MG63 (cell line): ENCODE measurements at regions not wholly inside any gene's neighbourhood (a gene's known extent, or its start where the extent isn't known, plus 50 kb on each side); places are given as distances from the start of the nearest gene placed in this dataset.
A peak's percentile ranks its signal among the peaks of the same experiment; 100 is the strongest.

Experiments
- DNase-seq: peaks from one replicate; pipeline ENCODE4 v3.0.0-alpha.2; 2020
- H3K27me3 ChIP-seq: fragments of 250-450 bp; sonication (Bioruptor Pico); 2 replicates; pipeline ENCODE4 v1.5.1; 2020; ENCODE audit warnings: mild to moderate bottlenecking, moderate library complexity
- H3K36me3 ChIP-seq: fragments of 250-450 bp; sonication (Bioruptor Pico); 2 replicates; pipeline ENCODE4 v1.5.1; 2020; ENCODE audit warnings: mild to moderate bottlenecking, moderate library complexity
- H3K4me3 ChIP-seq: fragments of 250-450 bp; sonication (Bioruptor Pico); 2 replicates; pipeline ENCODE4 v1.5.1; 2020; ENCODE audit warnings: mild to moderate bottlenecking, moderate library complexity
- H3K9me3 ChIP-seq: fragments of 250-450 bp; sonication (Bioruptor Pico); 2 replicates; pipeline ENCODE4 v1.5.1; 2020; ENCODE audit warnings: mild to moderate bottlenecking, moderate library complexity

DNA sequence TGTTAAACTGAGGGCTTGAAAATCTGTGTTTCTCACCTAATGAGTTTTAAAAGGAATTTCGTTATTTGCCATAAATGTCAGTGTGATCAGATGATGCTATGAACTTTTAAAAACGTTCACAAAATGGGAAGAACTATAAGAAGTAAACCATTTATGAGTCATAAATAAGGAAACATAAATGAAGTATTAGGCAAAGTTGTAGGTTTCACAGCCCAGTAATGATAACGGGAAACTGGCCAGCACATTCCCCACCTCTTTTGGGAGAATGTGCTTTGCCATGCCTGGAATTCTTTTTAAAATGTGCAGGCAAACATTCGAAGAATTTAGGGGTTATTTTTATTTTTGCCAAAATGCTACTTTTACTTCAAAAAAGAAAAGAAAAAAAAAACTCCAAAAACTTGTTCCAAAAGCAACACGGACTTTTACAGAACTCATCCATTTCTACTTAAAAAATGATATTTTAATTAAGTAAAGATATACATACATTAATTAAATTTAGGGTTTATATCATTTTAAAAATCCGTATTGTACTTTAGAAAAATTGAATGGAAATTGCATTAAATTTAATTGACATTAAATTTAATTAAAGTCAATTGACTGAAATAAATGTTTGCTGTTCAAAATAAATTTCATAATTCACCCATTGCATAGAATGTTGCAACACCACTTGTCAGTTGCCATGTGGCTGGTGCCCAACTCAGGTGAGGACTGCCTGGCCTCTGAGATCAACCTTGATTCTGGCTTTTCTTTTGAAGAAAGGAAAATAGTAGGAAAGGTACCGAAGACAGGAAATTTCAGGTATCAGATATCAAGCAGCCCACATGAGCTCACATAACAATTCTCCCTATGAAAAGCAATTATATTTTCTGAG, 1198.5 kb downstream of the EFNB2 start:
- no peaks in the 10 kb centered on the region for H3K36me3 ChIP-seq
- DNase-seq: peak; percentile 25
- H3K27me3 ChIP-seq: no peaks in the 10 kb centered on the region
- no peak overlapping the region for H3K4me3 ChIP-seq
- no peaks in the 10 kb centered on the region for H3K9me3 ChIP-seq

DNA sequence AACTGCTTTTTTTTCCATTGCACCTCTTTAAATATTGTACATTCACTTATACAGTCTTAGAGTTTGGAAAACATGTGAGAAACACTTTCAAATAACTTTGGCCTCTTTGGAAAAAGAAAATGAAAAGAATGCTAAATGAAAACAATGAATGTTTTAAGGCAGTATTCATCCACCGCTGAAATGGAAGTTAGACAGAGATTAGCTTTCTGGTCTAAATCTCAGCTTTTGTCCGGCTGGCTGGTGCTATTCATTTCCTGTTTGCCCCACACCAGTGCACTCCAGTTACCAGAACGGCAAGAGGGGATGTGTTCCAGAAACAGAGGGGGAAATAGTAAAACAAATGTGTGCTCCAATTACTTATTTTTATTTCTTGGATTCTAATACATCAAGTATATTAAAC, 1201.3 kb downstream of the EFNB2 start:
- H3K27me3 ChIP-seq: no peaks in the 10 kb centered on the region
- H3K9me3 ChIP-seq: no peaks in the 10 kb centered on the region
- no peak overlapping the region for H3K4me3 ChIP-seq
- no peaks in the 10 kb centered on the region for H3K36me3 ChIP-seq
- DNase-seq: peak; percentile 22

DNA sequence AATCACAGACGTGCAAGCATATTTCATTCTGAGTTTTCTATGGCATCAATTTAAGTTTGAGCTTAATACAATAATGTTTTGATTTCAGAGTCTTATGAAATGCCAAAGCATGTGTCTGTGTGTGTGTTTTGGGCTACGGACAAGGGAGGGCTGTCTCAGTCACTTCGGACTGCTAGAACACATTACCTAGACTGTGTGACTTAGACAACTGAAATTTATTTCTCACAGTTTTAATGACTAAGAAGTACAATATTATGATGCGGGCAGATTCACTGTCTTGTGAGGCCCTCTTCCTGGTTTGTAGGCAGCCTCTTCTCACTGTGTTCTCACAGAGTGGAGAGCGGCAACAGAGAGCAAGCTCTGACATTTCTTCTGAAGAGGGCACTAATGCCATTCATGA, 1202.0 kb downstream of the EFNB2 start:
- no peak for DNase-seq
- Histone ChIP-seq H3K36me3 (no peaks in the 10 kb centered on the region), H3K27me3 (no peaks in the 10 kb centered on the region), H3K4me3 (no peak overlapping the region), H3K9me3 (no peaks in the 10 kb centered on the region)

DNA sequence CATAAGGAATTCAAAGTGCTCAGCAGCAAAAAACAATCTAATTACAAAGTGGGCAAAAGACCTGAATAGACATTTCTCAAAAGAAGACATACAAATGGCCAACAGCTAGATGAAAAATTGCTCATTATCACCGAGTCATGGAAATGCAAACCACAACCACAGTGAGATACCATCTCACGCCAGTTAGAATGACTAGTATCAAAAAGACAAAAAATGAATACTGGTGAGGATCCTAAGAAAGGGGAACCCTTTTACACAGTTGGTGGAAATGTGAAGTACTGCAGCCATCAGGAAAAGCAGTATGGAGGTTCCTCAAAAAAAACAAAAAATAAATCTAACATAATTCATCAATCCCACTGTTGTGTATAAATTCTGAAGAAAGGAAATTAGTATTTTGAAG, 1206.1 kb downstream of the EFNB2 start:
- H3K9me3 ChIP-seq: no peaks in the 10 kb centered on the region
- DNase-seq: no peak
- H3K27me3 ChIP-seq: no peaks in the 10 kb centered on the region
- H3K36me3 ChIP-seq: no peaks in the 10 kb centered on the region
- no peak overlapping the region for H3K4me3 ChIP-seq

DNA sequence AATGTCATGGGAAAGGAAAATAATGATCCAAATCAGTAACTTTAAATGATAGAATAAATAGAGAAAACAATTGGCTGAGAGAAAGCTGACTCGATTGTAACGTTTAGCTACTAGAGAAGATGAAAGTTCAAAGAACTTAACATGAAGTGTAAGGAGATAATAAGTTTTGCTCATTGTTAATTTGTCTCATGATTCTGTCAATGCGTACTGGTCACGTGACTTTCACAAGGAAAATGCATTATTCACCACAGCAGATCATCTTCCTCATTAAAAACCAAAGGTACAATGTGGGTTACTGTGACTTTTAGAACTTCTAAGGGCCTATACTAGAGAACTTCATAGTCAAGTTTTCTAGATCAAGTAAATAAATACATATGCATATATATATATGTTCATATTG, 1207.2 kb downstream of the EFNB2 start:
- Histone ChIP-seq H3K9me3 (no peaks in the 10 kb centered on the region), H3K36me3 (no peaks in the 10 kb centered on the region), H3K27me3 (no peaks in the 10 kb centered on the region), H3K4me3 (no peak overlapping the region)
- no peak for DNase-seq

DNA sequence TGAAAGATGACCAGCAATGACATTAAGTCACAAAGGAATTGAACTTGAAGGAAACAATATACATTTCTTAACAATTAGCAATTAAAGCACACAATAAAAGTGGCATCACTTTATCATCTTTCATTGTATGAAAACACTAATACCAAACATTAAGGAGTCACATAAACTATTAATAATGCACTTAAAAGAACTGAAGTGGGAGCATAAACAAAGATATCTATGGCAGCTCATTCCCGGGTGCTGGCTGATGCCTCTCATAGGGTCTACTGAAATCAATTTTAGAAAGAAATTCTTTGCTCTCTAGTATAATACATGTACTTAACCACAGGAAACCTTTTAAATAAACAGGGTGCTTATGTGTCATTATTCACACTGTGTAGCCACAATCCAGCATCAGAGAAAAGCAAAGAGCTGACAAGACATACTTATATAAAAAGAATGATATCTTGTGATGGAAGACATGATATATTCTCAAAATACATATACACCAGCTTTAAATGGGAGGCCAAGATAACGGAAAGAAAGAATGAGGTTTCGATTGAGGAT, 1207.8 kb downstream of the EFNB2 start:
- no peak for DNase-seq
- Histone ChIP-seq H3K27me3 (no peaks in the 10 kb centered on the region), H3K9me3 (no peaks in the 10 kb centered on the region), H3K4me3 (no peak overlapping the region), H3K36me3 (no peaks in the 10 kb centered on the region)

DNA sequence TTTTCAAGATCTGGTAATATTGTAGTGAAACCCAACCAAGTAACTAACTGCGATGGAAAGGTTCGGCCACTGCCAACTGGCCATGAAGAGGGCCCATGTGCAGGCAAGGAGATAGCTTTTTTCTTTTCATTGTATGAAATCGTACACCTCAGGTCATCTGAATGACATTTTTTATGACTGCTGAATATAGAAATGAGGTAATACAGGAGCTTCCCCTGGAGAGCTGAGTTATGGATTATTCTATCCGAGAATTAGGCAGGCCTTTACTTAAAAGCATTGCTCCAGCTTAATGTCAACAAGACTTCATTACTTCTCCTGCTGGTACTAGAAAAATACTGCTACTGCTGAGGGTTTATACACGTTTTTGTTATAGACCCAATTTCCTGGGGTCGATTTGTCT, 1215.6 kb downstream of the EFNB2 start:
- no peak for DNase-seq
- H3K9me3 ChIP-seq: no peaks in the 10 kb centered on the region
- H3K36me3 ChIP-seq: no peaks in the 10 kb centered on the region
- no peak overlapping the region for H3K4me3 ChIP-seq
- H3K27me3 ChIP-seq: no peaks in the 10 kb centered on the region

DNA sequence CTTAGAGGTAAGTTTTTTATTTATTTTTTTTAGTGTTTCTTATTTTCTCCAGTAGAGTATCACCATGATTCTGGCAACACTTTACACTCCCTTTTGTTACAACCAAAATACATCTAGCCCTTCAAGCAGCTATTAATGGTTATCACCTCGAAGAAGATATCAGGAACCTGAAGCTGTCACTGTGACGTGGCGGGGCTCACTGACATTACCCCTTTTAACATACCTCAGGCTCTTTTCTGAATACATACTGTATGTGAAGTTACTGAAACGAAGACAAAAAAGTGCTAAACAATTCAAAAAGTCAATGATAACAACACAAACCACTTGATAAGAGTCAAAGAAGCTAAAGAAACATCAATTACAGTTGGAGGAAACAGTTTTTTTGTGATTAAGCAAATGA, 1218.7 kb downstream of the EFNB2 start:
- DNase-seq: no peak
- Histone ChIP-seq H3K27me3 (no peaks in the 10 kb centered on the region), H3K36me3 (no peaks in the 10 kb centered on the region), H3K9me3 (no peaks in the 10 kb centered on the region), H3K4me3 (no peak overlapping the region)

DNA sequence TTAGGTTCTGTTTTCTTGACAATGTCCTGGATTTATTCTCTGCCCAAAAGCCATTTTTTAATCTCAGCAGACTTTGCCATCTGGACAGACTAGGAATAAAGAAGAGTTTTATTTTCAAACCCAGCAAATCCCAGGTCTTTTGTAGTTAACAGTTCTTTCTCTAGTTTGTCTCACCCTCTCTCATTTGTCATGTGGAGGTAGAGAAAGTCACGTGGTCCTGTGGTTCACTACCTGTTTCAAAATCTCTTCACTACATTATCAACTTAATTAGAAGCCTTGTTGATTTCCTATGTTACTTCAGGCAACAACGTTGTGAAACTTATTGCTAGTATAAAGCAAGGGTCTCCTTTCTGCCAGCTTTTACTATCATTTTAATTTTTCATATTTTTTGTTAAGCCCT, 1222.6 kb downstream of the EFNB2 start:
- no peaks in the 10 kb centered on the region for H3K27me3 ChIP-seq
- no peak for DNase-seq
- H3K9me3 ChIP-seq: no peaks in the 10 kb centered on the region
- H3K4me3 ChIP-seq: no peak overlapping the region
- no peaks in the 10 kb centered on the region for H3K36me3 ChIP-seq

DNA sequence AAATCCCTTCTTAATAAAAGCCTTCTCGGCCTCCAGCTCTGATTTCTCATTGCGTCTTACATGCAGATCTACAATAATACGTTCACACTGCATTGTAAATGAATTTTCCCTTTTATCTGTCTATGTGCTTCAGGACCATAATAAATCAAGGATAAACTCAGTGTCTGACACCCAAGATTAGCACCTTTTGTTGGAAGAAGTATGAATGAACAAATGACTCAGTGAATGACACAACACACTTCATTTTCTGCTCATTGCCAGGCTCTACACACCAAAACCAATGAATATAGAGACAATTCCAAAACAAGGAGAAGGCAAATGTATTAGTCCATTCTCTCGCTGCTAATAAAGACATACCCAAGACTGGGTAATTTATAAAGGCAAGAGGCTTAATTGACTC, 1224.4 kb downstream of the EFNB2 start:
- H3K9me3 ChIP-seq: no peaks in the 10 kb centered on the region
- H3K36me3 ChIP-seq: no peaks in the 10 kb centered on the region
- H3K27me3 ChIP-seq: no peaks in the 10 kb centered on the region
- no peak for DNase-seq
- no peak overlapping the region for H3K4me3 ChIP-seq

DNA sequence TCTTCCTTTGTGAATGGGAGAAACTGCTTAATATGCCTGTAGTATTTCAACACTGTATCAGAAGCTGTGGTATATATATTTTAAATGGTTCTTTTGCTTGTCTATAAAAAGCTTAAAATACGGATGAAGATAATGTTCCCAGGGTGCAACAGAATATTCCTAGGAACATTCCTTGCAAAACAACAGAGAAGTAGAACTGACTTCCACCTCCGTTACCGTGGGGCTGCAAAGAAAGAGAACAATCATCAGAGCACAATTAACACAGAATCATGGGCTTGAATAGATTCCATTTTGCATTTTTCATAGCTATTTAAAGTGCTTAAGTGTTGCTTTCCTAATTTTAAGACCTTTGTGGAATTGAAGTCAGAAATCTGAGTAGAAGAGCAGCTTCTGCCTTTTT, 1227.7 kb downstream of the EFNB2 start:
- DNase-seq: no peak
- Histone ChIP-seq H3K27me3 (no peaks in the 10 kb centered on the region), H3K36me3 (no peaks in the 10 kb centered on the region), H3K9me3 (no peaks in the 10 kb centered on the region), H3K4me3 (no peak overlapping the region)

DNA sequence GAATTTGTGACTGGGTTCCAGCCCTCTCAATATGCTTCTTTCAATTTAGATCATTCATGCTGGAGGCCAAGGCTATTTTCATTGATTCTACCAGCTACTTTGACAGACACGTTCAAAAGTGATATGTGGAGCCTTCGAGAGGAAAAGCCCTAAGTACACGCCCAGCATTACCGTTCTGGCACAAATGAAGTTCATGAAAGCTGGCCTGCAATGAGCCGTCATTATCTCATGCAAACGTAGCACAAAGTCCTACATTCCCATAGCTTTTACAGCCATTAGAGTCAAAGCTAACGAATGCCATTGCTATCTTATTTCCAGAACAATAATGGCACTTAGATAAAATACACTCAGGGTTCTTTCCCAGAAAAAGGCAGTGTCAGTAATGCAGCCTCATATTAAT, 1237.6 kb downstream of the EFNB2 start:
- H3K36me3 ChIP-seq: no peaks in the 10 kb centered on the region
- H3K27me3 ChIP-seq: no peaks in the 10 kb centered on the region; the same call in 1 of the 2 replicates
- H3K4me3 ChIP-seq: no peak overlapping the region
- H3K9me3 ChIP-seq: no peaks in the 10 kb centered on the region
- DNase-seq: no peak

DNA sequence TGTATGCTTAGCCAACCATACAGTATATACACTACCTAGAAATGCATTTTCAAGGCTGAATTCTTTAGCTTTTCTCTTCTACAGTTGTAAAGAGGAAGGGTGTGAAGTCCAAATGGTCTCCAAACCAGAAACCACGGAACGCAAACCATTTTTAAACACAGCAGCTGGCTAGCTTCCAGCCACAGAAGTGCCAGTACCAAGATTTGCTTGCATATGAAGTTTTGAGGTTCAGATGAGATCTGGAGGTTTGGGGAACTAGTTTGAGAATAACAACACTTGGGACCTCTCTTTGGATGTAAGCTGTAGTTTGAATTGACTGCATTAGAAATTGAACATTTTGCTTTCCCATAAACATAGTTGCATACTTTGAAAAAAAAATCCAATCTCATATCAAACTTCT, 1243.5 kb downstream of the EFNB2 start:
- Histone ChIP-seq H3K9me3 (no peaks in the 10 kb centered on the region), H3K4me3 (no peak overlapping the region), H3K27me3 (no peaks in the 10 kb centered on the region; the same call in 1 of the 2 replicates), H3K36me3 (no peaks in the 10 kb centered on the region)
- DNase-seq: no peak

DNA sequence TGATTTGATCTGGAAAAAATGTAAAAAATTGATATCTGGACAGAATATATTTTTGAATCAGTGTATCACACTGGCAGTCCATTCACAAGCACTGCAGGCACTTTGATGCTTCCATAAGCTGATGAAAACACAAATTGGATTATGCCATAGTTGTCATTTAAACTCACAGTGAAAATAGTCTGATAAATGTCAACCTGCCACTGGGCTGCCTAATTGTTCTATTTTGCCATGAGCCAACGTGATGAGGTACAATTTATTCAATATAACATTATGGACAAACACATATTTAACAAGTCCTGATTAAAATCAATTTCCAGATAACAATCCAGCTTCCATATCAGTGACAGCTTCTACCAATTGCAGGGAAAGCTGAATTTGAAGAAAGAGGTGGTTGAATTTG, 1244.9 kb downstream of the EFNB2 start:
- Histone ChIP-seq H3K9me3 (no peaks in the 10 kb centered on the region), H3K36me3 (no peaks in the 10 kb centered on the region), H3K4me3 (no peak overlapping the region), H3K27me3 (no peaks in the 10 kb centered on the region; the same call in 1 of the 2 replicates)
- DNase-seq: no peak

DNA sequence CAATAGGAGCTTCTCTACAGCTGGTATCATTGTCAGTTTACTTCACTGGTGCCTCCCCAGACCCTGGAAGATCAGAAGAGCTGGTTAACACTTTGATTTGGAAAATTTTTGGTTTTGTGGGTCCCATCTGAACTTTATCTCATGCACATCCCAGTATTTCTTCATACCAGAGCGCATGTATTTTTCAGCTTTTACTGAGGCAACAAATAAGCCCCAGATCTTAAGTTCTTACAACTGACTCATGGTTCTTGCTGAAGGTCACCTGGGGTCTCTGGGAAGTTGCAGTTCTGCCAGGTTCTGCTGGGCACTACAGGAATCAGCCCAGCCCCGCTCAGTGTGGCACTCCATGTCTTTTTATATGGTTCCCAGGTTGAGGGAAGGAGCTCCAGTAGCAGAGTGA, 1249.9 kb downstream of the EFNB2 start:
- DNase-seq: no peak
- Histone ChIP-seq H3K4me3 (no peak overlapping the region), H3K27me3 (no peaks in the 10 kb centered on the region), H3K36me3 (no peaks in the 10 kb centered on the region), H3K9me3 (no peaks in the 10 kb centered on the region)

DNA sequence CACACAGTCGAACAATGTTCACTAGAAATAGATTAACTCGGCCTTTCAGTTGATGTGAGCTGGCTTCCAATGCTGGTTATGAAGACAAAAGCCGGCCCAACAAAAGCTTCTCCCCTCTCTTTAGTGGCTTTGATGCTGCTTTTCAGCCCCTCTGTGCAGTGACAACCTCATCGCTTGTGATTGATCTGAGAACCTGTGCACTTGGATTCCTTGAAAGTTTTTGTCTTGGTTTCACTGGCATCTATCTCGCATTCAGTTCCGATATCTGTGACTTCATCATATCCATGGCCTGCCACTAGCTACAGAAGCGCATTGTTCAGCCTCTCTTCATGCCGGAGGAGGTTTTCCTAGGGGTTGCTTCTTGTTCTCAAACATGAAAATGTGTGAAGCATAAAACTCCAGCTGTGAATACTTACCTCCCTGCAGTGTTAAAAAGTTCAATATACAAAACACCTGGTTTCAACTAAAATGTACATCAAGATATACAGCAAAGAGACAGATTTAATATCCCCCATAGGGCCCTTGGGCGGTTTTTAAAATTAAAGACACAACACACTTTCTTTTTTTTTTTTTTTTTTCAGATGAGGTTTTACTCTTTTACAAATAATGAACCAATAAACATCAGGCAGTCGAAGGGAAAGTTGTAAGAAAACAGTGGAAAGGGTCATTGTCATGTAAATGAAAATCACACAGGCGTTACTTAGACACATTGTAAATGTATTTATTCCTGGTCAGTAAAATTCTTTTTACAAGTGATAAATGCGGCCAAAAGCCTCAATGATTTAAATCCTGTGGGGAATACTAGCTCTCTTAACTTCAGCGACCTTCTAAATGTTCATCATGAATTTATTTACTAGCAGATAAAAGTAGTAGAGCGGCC, 1252.8 kb downstream of the EFNB2 start:
- H3K9me3 ChIP-seq: no peaks in the 10 kb centered on the region
- H3K27me3 ChIP-seq: no peaks in the 10 kb centered on the region
- H3K4me3 ChIP-seq: no peak overlapping the region
- no peak for DNase-seq
- H3K36me3 ChIP-seq: no peaks in the 10 kb centered on the region

DNA sequence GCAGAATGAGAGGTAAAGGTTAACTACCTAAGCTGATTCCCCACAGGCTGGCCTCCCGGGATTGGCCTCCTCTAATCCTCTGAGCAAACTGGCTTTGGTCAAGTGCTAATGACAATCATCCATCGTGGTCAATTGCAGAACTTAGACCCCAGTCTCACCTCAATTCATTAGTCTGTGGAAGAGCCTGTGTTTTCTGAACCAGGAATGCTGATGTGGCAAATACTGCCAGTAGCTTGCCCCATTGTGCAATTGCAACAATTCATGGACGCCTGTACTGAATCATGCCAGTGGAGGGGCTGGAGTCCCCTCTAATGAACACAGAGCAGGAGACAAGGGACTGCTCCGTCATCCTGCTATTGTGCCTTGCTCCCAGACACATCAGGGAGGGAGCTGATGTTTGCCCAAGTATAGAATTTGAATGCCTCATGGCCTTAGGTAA, 1256.5 kb downstream of the EFNB2 start:
- no peak overlapping the region for H3K4me3 ChIP-seq
- no peak for DNase-seq

More for the DNA sequence above, 1256.5 kb downstream of the EFNB2 start:
- no peaks in the 10 kb centered on the region for H3K27me3 ChIP-seq
- no peaks in the 10 kb centered on the region for H3K9me3 ChIP-seq
- H3K36me3 ChIP-seq: no peaks in the 10 kb centered on the region
